T-helper 1 cell treated with Interleukin-12 subunit alpha and Interleukin-12 subunit beta and Interleukin-4 antibody, amounts not matched to agents 30 μg/mL and 1 μg/mL, for 36 hours (primary cell): ENCODE measurements at regions not wholly inside any gene's neighbourhood (a gene's known extent, or its start where the extent isn't known, plus 50 kb on each side); places are given as distances from the start of the nearest gene placed in this dataset.
"Not testable (repeated sequence)": the region's sequence is repeated elsewhere in the genome, so short reads cannot be mapped to it uniquely, and the experiment has no call there.

Source experiments
- H3K27ac Mint-ChIP-seq: one replicate; pipeline ENCODE4 v1.8.0; 2021; ENCODE audit warnings: mild to moderate bottlenecking, mixed read lengths
- H3K27me3 Mint-ChIP-seq: one replicate; pipeline ENCODE4 v1.8.0; 2021; ENCODE audit warnings: low read depth, mixed read lengths
- H3K36me3 Mint-ChIP-seq: one replicate; pipeline ENCODE4 v1.8.0; 2021; ENCODE audit warnings: low read depth, mixed read lengths
- H3K4me1 Mint-ChIP-seq: one replicate; pipeline ENCODE4 v1.8.0; 2021; ENCODE audit warnings: low read depth, mixed read lengths
- H3K4me3 Mint-ChIP-seq: one replicate; pipeline ENCODE4 v1.8.0; 2021; ENCODE audit warnings: mild to moderate bottlenecking, moderate library complexity, mixed read lengths
- H3K9me3 Mint-ChIP-seq: one replicate; pipeline ENCODE4 v1.8.0; 2021; ENCODE audit warnings: mixed read lengths

GRCh38 chr3:147333098-147333497 is 73.2 kb downstream of the ZIC4 start:
- Mint-ChIP-seq H3K4me3 (no peak overlapping the region), H3K4me1 (no peaks in the 10 kb centered on the region), H3K36me3 (no peaks in the 10 kb centered on the region), H3K27me3 (no peaks in the 10 kb centered on the region), H3K27ac (no peak overlapping the region), H3K9me3 (no peaks in the 10 kb centered on the region)

GRCh38 chr3:147328711-147329110 is 77.6 kb downstream of the ZIC4 start:
- Mint-ChIP-seq H3K4me3 (no peak overlapping the region), H3K36me3 (no peaks in the 10 kb centered on the region), H3K27ac (no peak overlapping the region), H3K27me3 (no peaks in the 10 kb centered on the region), H3K4me1 (no peaks in the 10 kb centered on the region), H3K9me3 (no peaks in the 10 kb centered on the region)

GRCh38 chr3:147324356-147324755 is 82.0 kb downstream of the ZIC4 start:
- no peak overlapping the region for H3K4me3 Mint-ChIP-seq
- no peaks in the 10 kb centered on the region for H3K36me3 Mint-ChIP-seq
- no peaks in the 10 kb centered on the region for H3K27me3 Mint-ChIP-seq
- no peaks in the 10 kb centered on the region for H3K4me1 Mint-ChIP-seq
- no peaks in the 10 kb centered on the region for H3K9me3 Mint-ChIP-seq
- H3K27ac Mint-ChIP-seq: no peak overlapping the region

GRCh38 chr3:147318900-147319299 is 87.4 kb downstream of the ZIC4 start:
- Mint-ChIP-seq H3K4me1 (no peaks in the 10 kb centered on the region), H3K9me3 (no peaks in the 10 kb centered on the region), H3K27me3 (no peaks in the 10 kb centered on the region), H3K36me3 (no peaks in the 10 kb centered on the region), H3K27ac (no peak overlapping the region), H3K4me3 (no peak overlapping the region)

- H3K4me1 Mint-ChIP-seq, H3K9me3 Mint-ChIP-seq, H3K27me3 Mint-ChIP-seq, H3K27ac Mint-ChIP-seq, H3K36me3 Mint-ChIP-seq, H3K4me3 Mint-ChIP-seq: not testable (repeated sequence)
These were observed 89.3 kb downstream of the ZIC4 start for GRCh38 chr3:147317080-147317479.

- Mint-ChIP-seq H3K36me3 (no peaks in the 10 kb centered on the region), H3K27me3 (no peaks in the 10 kb centered on the region), H3K4me1 (no peaks in the 10 kb centered on the region), H3K27ac (no peak overlapping the region), H3K4me3 (no peak overlapping the region), H3K9me3 (no peaks in the 10 kb centered on the region)
These were observed 92.8 kb downstream of the ZIC4 start for GRCh38 chr3:147313513-147313912.

GRCh38 chr3:147312786-147313280 is 93.5 kb downstream of the ZIC4 start:
- no peaks in the 10 kb centered on the region for H3K4me1 Mint-ChIP-seq
- no peak overlapping the region for H3K4me3 Mint-ChIP-seq
- H3K27ac Mint-ChIP-seq: no peak overlapping the region
- H3K9me3 Mint-ChIP-seq: no peaks in the 10 kb centered on the region
- no peaks in the 10 kb centered on the region for H3K27me3 Mint-ChIP-seq
- no peaks in the 10 kb centered on the region for H3K36me3 Mint-ChIP-seq

GRCh38 chr3:147311716-147312115 is 94.6 kb downstream of the ZIC4 start:
- H3K4me1 Mint-ChIP-seq: no peaks in the 10 kb centered on the region
- no peak overlapping the region for H3K27ac Mint-ChIP-seq
- no peaks in the 10 kb centered on the region for H3K9me3 Mint-ChIP-seq
- H3K4me3 Mint-ChIP-seq: no peak overlapping the region
- H3K36me3 Mint-ChIP-seq: no peaks in the 10 kb centered on the region
- no peaks in the 10 kb centered on the region for H3K27me3 Mint-ChIP-seq

GRCh38 chr3:147305533-147306250 is 100.7 kb downstream of the ZIC4 start:
- Mint-ChIP-seq H3K27me3 (no peaks in the 10 kb centered on the region), H3K36me3 (no peaks in the 10 kb centered on the region), H3K27ac (no peak overlapping the region), H3K4me3 (no peak overlapping the region), H3K4me1 (no peaks in the 10 kb centered on the region), H3K9me3 (no peaks in the 10 kb centered on the region)

GRCh38 chr3:147304756-147305155 is 101.6 kb downstream of the ZIC4 start:
- H3K36me3 Mint-ChIP-seq: no peaks in the 10 kb centered on the region
- no peaks in the 10 kb centered on the region for H3K4me1 Mint-ChIP-seq
- no peaks in the 10 kb centered on the region for H3K27me3 Mint-ChIP-seq

GRCh38 chr3:147301781-147302180 is 104.6 kb downstream of the ZIC4 start:
- H3K36me3 Mint-ChIP-seq: no peaks in the 10 kb centered on the region
- H3K27me3 Mint-ChIP-seq: no peaks in the 10 kb centered on the region
- H3K4me3 Mint-ChIP-seq: no peak overlapping the region
- no peak overlapping the region for H3K27ac Mint-ChIP-seq
- H3K4me1 Mint-ChIP-seq: no peaks in the 10 kb centered on the region
- H3K9me3 Mint-ChIP-seq: no peaks in the 10 kb centered on the region

More at GRCh38 chr3:147304756-147305155, 101.6 kb downstream of the ZIC4 start:
- no peaks in the 10 kb centered on the region for H3K9me3 Mint-ChIP-seq
- H3K4me3 Mint-ChIP-seq: no peak overlapping the region
- no peak overlapping the region for H3K27ac Mint-ChIP-seq

- H3K27ac Mint-ChIP-seq: no peak overlapping the region
- no peaks in the 10 kb centered on the region for H3K4me1 Mint-ChIP-seq
- H3K4me3 Mint-ChIP-seq: no peak overlapping the region
- H3K36me3 Mint-ChIP-seq: no peaks in the 10 kb centered on the region
- no peaks in the 10 kb centered on the region for H3K9me3 Mint-ChIP-seq
- no peaks in the 10 kb centered on the region for H3K27me3 Mint-ChIP-seq
These were observed 106.7 kb downstream of the ZIC4 start for GRCh38 chr3:147299656-147300055.

- Mint-ChIP-seq H3K27ac (no peak overlapping the region), H3K4me3 (no peak overlapping the region), H3K27me3 (no peaks in the 10 kb centered on the region), H3K9me3 (no peaks in the 10 kb centered on the region), H3K36me3 (no peaks in the 10 kb centered on the region), H3K4me1 (no peaks in the 10 kb centered on the region)
These were observed 107.8 kb downstream of the ZIC4 start for GRCh38 chr3:147298511-147298982.

GRCh38 chr3:147297761-147298350 is 108.5 kb downstream of the ZIC4 start:
- H3K27ac Mint-ChIP-seq: no peak overlapping the region
- H3K4me3 Mint-ChIP-seq: no peak overlapping the region
- no peaks in the 10 kb centered on the region for H3K36me3 Mint-ChIP-seq
- no peaks in the 10 kb centered on the region for H3K9me3 Mint-ChIP-seq
- H3K4me1 Mint-ChIP-seq: no peaks in the 10 kb centered on the region
- H3K27me3 Mint-ChIP-seq: no peaks in the 10 kb centered on the region

- not testable (repeated sequence) for H3K9me3 Mint-ChIP-seq, H3K36me3 Mint-ChIP-seq, H3K27me3 Mint-ChIP-seq, H3K4me3 Mint-ChIP-seq, H3K4me1 Mint-ChIP-seq, H3K27ac Mint-ChIP-seq
These were observed 119.0 kb downstream of the ZIC4 start for GRCh38 chr3:147287370-147287769.
